IPS-18a (cell line): ENCODE measurements at regions not wholly inside any gene's neighbourhood (a gene's known extent, or its start where the extent isn't known, plus 50 kb on each side); places are given as distances from the start of the nearest gene placed in this dataset.

Experiments
- H3K27ac ChIP-seq: one replicate; pipeline ENCODE4 v1.5.1; 2013; ENCODE audit warnings: low read length
- H3K27me3 ChIP-seq: one replicate; pipeline ENCODE4 v1.6.1; 2013; ENCODE audit warnings: mild to moderate bottlenecking, low read length; ENCODE audit not compliant: control insufficient read depth, insufficient read depth
- H3K36me3 ChIP-seq: one replicate; pipeline ENCODE4 v1.6.1; 2013; ENCODE audit warnings: low read depth, low read length; ENCODE audit not compliant: control insufficient read depth
- H3K4me1 ChIP-seq: one replicate; pipeline ENCODE4 v1.6.1; 2013; ENCODE audit warnings: low read depth, low read length; ENCODE audit not compliant: control insufficient read depth
- H3K4me3 ChIP-seq: one replicate; pipeline ENCODE4 v1.5.1; 2013; ENCODE audit warnings: low read length
- H3K9ac ChIP-seq: one replicate; pipeline ENCODE4 v1.6.1; 2013; ENCODE audit warnings: mild to moderate bottlenecking, low read length, moderate library complexity
- H3K9me3 ChIP-seq: one replicate; pipeline ENCODE4 v1.6.1; 2013; ENCODE audit warnings: low read depth, low read length; ENCODE audit not compliant: control insufficient read depth

DNA sequence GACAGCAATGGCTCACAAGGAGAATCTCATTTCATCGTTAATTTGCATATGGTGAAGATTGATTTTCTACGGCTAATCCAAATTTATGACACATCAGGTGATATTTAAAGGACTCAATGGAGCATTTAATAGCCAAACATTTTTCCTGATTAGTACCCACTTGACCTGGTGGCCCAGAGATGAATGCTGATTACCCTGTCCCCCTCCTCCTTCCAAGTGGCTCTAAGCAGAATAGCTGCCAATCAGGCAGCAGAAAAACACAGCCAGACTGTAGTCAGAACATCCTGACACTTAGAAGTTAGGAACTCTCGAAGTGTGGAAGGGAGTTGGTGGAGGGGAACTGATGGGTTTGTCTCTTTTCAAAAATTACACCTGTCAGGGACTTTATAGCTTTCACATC is 302.5 kb downstream of the ZNF621 start:
- no peaks in the 10 kb centered on the region for H3K9me3 ChIP-seq
- H3K9ac ChIP-seq = no peak overlapping the region
- H3K4me1 ChIP-seq = no peaks in the 10 kb centered on the region
- no peak overlapping the region for H3K27ac ChIP-seq
- no peaks in the 10 kb centered on the region for H3K36me3 ChIP-seq
- H3K4me3 ChIP-seq = no peak overlapping the region
- H3K27me3 ChIP-seq = no peaks in the 10 kb centered on the region

DNA sequence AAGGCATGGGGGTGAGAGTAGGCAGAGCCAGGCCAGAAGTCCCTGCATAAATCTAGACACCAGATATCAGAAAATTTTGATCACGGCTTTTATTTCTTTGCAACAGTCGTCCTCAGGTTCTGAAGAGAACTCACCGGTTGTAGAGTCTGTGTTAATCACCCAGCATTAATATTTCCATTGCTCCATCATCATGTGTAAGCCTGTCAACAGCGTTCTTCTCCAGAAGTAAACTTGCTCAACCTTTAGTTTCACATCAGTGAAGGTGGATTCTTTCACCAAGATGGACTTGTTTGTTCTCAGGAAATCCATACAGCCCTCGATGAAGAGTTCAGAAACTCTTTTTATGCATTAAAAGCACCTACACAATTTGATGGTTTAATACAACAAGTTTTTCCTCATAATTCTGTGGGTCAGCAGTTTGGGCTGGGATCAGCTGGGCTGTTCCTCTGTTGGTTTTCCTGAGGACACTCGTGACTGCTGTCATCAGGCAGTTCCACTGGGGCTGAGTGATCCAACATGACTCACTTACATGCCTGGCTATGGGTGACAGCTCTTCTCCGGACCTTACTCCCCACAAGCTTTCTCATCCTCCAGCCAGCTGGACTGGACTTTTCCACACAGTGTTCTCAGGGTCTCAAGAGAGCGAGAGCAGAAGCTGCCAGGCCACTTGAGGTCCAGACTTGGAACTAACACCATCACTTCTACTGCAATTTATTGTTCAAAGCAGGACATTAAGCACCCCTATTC is 303.4 kb downstream of the ZNF621 start:
- Histone ChIP-seq H3K9me3 (no peaks in the 10 kb centered on the region), H3K9ac (no peak overlapping the region), H3K27ac (no peak overlapping the region), H3K27me3 (no peaks in the 10 kb centered on the region), H3K4me1 (no peaks in the 10 kb centered on the region), H3K36me3 (no peaks in the 10 kb centered on the region), H3K4me3 (no peak overlapping the region)

DNA sequence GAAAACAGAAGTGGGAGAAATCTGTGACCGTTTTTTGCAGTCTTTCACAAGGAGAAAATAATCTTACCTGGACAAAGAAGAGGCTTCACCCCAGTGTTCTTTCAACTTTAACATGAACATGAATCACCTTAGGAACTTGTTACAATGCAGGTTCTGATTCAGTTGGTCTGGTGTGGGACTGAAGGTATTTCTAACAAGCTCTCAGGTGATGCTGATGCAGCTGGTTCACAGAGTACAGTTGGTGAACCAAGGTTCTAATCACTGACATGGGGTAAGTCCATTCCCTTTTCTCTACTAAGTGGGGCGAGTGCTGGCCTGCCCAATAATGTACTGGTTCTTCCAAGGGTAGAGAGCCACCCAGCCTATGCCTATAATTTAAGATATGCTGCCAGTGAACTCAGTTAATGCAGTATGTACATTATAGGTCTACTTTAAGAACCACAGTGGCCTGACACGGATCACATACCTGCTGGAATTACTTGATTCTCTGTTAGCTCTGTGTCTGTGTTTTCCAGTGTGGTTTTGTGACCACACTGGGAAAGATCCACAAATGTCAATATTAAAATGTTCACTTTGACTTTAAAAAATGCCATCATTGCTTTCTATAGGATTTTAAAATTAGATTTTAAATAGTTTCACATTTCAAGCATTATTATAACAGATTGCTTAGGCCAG is 304.1 kb downstream of the ZNF621 start:
- H3K4me1 ChIP-seq = no peaks in the 10 kb centered on the region

DNA sequence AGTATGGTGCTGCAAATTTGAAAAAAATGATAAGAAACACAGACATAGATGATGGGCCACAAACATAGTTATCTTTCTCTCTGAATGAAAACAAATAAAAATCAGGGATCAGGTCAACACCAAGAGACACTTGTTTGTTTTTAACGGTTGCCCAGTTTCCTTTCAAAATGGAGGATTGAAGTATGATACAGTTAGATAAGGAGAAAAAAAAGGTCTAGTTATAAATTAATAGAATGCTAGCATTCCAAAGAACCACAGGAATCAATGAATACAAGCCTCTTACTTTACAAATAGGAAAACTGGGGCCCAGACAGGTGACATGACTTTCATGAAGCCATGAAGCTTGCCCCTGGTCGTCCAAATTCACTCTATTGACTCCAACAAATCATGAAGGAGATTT is 305.1 kb downstream of the ZNF621 start:
- no peaks in the 10 kb centered on the region for H3K36me3 ChIP-seq
- H3K27me3 ChIP-seq = no peaks in the 10 kb centered on the region
- H3K27ac ChIP-seq = no peak overlapping the region
- H3K4me1 ChIP-seq = no peaks in the 10 kb centered on the region
- no peak overlapping the region for H3K4me3 ChIP-seq
- no peaks in the 10 kb centered on the region for H3K9me3 ChIP-seq
- no peak overlapping the region for H3K9ac ChIP-seq

More for the DNA sequence above, 304.1 kb downstream of the ZNF621 start:
- no peak overlapping the region for H3K4me3 ChIP-seq
- H3K9ac ChIP-seq = no peak overlapping the region
- H3K36me3 ChIP-seq = no peaks in the 10 kb centered on the region
- no peak overlapping the region for H3K27ac ChIP-seq
- H3K27me3 ChIP-seq = no peaks in the 10 kb centered on the region
- no peaks in the 10 kb centered on the region for H3K9me3 ChIP-seq

DNA sequence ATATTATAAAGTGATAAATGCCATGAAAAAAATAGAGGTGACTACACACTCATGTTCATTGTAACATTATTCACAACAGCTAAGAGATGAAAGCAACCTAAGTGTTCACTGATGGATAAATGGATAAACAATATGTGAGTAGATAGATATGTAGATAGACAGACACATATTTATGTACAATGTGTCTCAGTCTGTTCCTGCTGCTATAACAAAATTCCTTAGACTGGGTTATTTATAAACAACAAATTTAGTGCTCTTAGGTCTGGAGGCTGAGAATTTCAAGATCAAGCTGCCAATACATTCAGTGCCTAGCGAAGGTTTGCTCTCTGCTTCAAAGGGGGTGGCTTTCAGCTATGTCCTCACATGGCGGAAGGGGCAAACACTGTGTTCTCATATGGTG is 312.5 kb downstream of the ZNF621 start:
- Histone ChIP-seq H3K27me3 (no peaks in the 10 kb centered on the region), H3K9ac (no peak overlapping the region), H3K9me3 (no peaks in the 10 kb centered on the region), H3K4me1 (no peaks in the 10 kb centered on the region), H3K36me3 (no peaks in the 10 kb centered on the region), H3K4me3 (no peak overlapping the region), H3K27ac (no peak overlapping the region)

DNA sequence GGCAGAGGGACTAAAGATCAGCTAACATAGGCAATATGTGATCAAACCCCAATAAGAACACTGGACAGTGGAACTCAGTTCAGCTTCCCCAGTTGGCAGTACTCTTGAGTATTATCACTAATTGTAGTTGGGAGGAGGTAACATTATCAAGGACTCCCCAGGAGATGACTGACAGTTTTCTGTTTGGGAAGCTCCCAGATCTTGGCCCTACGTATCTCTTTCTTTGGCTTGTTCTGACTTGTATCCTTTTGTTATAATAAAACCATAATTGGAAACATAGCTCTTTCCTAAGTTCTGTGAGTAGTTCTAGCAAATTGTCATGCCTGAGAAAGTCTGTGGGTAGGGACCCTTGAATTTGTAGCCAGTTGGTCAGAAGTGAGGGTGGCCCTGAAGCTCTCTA is 316.4 kb downstream of the ZNF621 start:
- Histone ChIP-seq H3K27ac (no peak overlapping the region), H3K36me3 (no peaks in the 10 kb centered on the region), H3K4me1 (no peaks in the 10 kb centered on the region), H3K9me3 (no peaks in the 10 kb centered on the region), H3K9ac (no peak overlapping the region), H3K4me3 (no peak overlapping the region), H3K27me3 (no peaks in the 10 kb centered on the region)

DNA sequence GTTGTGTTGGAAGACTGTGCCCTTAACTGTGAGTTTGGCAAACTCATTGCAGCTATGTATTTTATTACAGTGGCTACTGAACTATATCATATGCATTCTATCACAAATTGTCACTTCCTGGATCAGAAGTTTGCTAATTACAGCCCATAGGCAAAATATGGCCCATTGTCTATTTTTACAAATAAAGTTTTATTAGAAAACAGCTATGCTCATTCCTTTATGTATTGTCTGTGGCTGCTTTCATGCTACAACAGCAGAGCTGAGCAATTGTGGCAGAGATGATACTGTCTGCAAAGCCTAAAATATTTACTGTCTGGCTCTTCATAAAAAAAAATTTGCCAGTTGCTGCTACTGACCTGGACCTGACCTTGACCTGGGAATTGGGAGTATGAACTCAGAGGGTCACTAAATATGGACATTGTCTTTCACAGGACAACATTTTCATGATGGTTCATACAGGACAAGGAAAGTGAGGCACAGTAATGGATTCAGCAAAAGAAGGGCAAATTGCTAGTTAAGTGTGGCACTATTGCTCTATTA is 316.9 kb downstream of the ZNF621 start:
- H3K36me3 ChIP-seq = no peaks in the 10 kb centered on the region
- H3K9me3 ChIP-seq = no peaks in the 10 kb centered on the region
- H3K27me3 ChIP-seq = no peaks in the 10 kb centered on the region
- H3K4me1 ChIP-seq = no peaks in the 10 kb centered on the region
- no peak overlapping the region for H3K9ac ChIP-seq
- H3K4me3 ChIP-seq = no peak overlapping the region
- no peak overlapping the region for H3K27ac ChIP-seq

DNA sequence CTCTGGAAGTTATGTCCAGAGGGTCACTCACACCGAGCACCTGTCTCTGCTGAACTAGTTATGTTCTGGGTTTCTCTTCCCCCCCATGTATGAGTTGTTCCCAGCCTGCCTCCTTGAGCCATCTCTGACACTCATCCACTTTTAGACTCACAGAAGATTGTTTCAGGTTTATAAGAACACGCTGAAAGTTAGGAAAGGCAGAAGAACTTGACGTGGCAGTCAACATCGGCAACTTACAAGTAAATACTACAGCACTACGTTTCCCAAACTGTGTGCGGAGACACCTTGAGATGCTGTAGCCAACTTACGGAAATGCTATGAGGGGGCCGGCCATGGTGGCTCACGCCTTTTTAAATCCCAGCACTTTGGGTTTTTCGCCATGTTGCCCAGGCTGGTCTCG is 318.0 kb downstream of the ZNF621 start:
- no peak overlapping the region for H3K27ac ChIP-seq
- H3K27me3 ChIP-seq = no peaks in the 10 kb centered on the region

DNA sequence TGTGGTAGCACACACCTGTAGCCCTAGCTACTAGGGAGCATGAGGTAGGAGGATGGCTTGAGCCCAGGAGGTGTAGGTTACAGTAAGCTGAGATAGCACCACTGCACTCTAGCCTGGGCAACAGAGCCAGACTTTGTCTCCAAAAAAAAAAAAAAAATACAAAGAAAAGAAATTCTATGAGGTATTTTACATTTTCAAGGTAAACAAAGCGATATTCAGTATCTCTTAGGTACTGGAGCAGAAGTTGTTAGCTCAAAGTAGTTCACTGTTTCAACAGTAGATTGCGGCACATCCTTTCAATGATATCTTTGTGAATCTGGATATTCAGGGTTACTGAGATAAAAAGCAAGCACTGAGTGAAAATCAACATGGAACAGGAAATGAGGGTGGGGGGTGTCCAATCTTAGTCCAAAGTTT is 318.5 kb downstream of the ZNF621 start:
- no peak overlapping the region for H3K9ac ChIP-seq
- peaks cover 15% of the 10 kb centered on the region for H3K4me1 ChIP-seq
- no peaks in the 10 kb centered on the region for H3K27me3 ChIP-seq
- no peaks in the 10 kb centered on the region for H3K36me3 ChIP-seq
- no peaks in the 10 kb centered on the region for H3K9me3 ChIP-seq
- no peak overlapping the region for H3K27ac ChIP-seq
- no peak overlapping the region for H3K4me3 ChIP-seq

More for the DNA sequence above, 318.0 kb downstream of the ZNF621 start:
- Histone ChIP-seq H3K4me1 (peaks cover 10% of the 10 kb centered on the region), H3K9me3 (no peaks in the 10 kb centered on the region), H3K9ac (no peak overlapping the region), H3K36me3 (no peaks in the 10 kb centered on the region), H3K4me3 (no peak overlapping the region)

DNA sequence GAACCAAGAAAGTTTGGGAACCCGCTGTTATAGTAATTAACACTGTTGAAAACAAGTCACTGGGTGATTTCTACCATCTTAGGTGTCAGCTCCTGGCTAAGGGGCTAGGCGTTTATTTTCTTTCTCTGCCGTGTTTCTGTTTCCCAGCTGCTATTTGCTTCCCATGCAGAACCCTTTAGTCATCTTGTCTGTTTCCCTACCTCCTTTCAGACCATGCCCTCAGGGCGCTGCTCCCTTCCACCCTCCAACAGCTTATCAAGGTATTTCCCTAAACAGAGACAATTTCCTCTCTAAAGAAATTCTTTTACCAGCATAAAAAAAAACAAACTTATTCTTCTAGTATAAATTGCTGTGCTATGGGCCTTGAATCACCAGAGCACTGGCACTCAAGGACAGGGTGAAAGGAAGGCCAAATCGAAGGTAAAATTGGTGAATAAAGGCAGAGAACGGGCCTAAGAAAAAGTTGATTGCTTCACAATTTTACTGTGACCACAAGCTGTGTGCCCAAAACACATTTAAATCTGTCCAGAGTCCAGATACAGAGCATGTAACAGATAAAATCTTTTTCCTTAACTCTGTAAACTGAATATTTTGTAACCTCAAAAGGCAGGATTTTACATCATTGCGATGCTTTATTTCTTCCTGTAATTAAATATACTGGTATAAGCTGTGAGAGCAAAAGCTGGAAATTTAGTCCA is 319.2 kb downstream of the ZNF621 start:
- H3K27me3 ChIP-seq = no peaks in the 10 kb centered on the region
- no peaks in the 10 kb centered on the region for H3K9me3 ChIP-seq
- no peaks in the 10 kb centered on the region for H3K36me3 ChIP-seq
- no peak overlapping the region for H3K27ac ChIP-seq
- peaks cover 15% of the 10 kb centered on the region for H3K4me1 ChIP-seq
- H3K9ac ChIP-seq = no peak overlapping the region
- no peak overlapping the region for H3K4me3 ChIP-seq

DNA sequence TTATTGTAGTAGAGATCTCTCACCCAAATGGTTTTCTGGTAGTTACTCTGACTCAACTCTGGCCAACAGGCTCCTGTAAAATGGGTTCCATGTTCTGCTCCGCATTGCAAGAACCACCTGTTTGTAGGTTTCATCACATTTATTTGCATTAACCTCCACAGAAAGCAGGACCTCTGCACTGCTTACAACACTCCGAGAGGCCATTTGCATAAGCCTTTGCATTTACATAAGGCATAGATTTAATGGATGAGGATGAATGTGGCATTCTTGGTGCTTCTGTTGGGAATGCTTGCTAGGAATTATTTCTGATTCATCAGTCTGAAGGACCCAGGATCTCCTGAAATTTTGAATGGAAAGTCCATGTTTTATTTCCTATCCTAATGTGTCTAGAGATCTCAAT is 320.1 kb downstream of the ZNF621 start:
- Histone ChIP-seq H3K4me1 (peaks cover 15% of the 10 kb centered on the region), H3K9me3 (no peaks in the 10 kb centered on the region), H3K36me3 (no peaks in the 10 kb centered on the region), H3K4me3 (no peak overlapping the region), H3K27me3 (no peaks in the 10 kb centered on the region), H3K9ac (no peak overlapping the region), H3K27ac (no peak overlapping the region)
